Activated CD4-positive, CD25-positive, alpha-beta regulatory T cell treated with anti-CD3 and anti-CD28 coated beads, Interleukin-2, amount 50 U/mL, for 72 hours (primary cell): ENCODE measurements at regions not wholly inside any gene's neighbourhood (a gene's known extent, or its start where the extent isn't known, plus 50 kb on each side); places are given as distances from the start of the nearest gene placed in this dataset.
"Not testable (repeated sequence)": the region's sequence is repeated elsewhere in the genome, so short reads cannot be mapped to it uniquely, and the experiment has no call there.

Experiments used
- DNase-seq: peaks from one replicate; pipeline ENCODE4 v3.0.0; 2021

GRCh38 chr5:88092358-88092757 lies 176.3 kb downstream of the TMEM161B start:
- DNase-seq: no peak

GRCh38 chr5:88090506-88090905 lies 178.1 kb downstream of the TMEM161B start:
- DNase-seq: no peak

GRCh38 chr5:88089719-88090390 lies 178.8 kb downstream of the TMEM161B start:
- DNase-seq: no peak

GRCh38 chr5:88085462-88085861 lies 183.2 kb downstream of the TMEM161B start:
- DNase-seq: no peak

- no peak for DNase-seq
Measured at GRCh38 chr5:88081877-88082276, 186.8 kb downstream of the TMEM161B start.

- no peak for DNase-seq
Measured at GRCh38 chr5:88063813-88064212, 204.8 kb downstream of the TMEM161B start.

GRCh38 chr5:88060194-88060593 lies 208.5 kb downstream of the TMEM161B start:
- DNase-seq: no peak

GRCh38 chr5:88058625-88059024 lies 210.0 kb downstream of the TMEM161B start:
- no peak for DNase-seq

- DNase-seq: not testable (repeated sequence)
Measured at GRCh38 chr5:88052468-88052867, 216.2 kb downstream of the TMEM161B start.

- no peak for DNase-seq
Measured at GRCh38 chr5:88051148-88051547, 217.5 kb downstream of the TMEM161B start.

- DNase-seq: no peak
Measured at GRCh38 chr5:88049737-88050136, 218.9 kb downstream of the TMEM161B start.

- DNase-seq: no peak
Measured at GRCh38 chr5:88049156-88049555, 219.5 kb downstream of the TMEM161B start.

- no peak for DNase-seq
Measured at GRCh38 chr5:88045931-88046461, 222.6 kb downstream of the TMEM161B start.

- no peak for DNase-seq
Measured at GRCh38 chr5:88045165-88045564, 223.5 kb downstream of the TMEM161B start.

GRCh38 chr5:88034520-88034919 lies 234.1 kb downstream of the TMEM161B start:
- no peak for DNase-seq

- DNase-seq: no peak
Measured at GRCh38 chr5:88033191-88033590, 235.5 kb downstream of the TMEM161B start.

GRCh38 chr5:88029011-88029410 lies 239.6 kb downstream of the TMEM161B start:
- DNase-seq: no peak

- DNase-seq: no peak
Measured at GRCh38 chr5:88021141-88021540, 247.5 kb downstream of the TMEM161B start.

- DNase-seq: not testable (repeated sequence)
Measured at GRCh38 chr5:88014984-88015383, 253.7 kb downstream of the TMEM161B start.

GRCh38 chr5:88000877-88001276 lies 267.8 kb downstream of the TMEM161B start:
- no peak for DNase-seq

- no peak for DNase-seq
Measured at GRCh38 chr5:87997662-87998061, 271.0 kb downstream of the TMEM161B start.

- no peak for DNase-seq
Measured at GRCh38 chr5:87966213-87966612, 302.4 kb downstream of the TMEM161B start.

- no peak for DNase-seq
Measured at GRCh38 chr5:87954121-87954520, 314.5 kb downstream of the TMEM161B start.

GRCh38 chr5:87951661-87952060 lies 317.0 kb downstream of the TMEM161B start:
- DNase-seq: no peak
